Ishikawa (cell line): ENCODE measurements at regions not wholly inside any gene's neighbourhood (a gene's known extent, or its start where the extent isn't known, plus 50 kb on each side); places are given as distances from the start of the nearest gene placed in this dataset.

Experiments
- CEBPB ChIP-seq: IDR thresholded peaks from 2 replicates; pipeline ENCODE4 v1.6.1; 2012
- EP300 ChIP-seq: IDR thresholded peaks from 2 replicates; pipeline ENCODE4 v1.6.1; 2012; ENCODE audit warnings: borderline replicate concordance
- FOXM1 ChIP-seq: IDR thresholded peaks from 2 replicates; pipeline ENCODE4 v1.6.1; 2012; ENCODE audit warnings: low read depth, borderline replicate concordance
- REST ChIP-seq: IDR thresholded peaks from 2 replicates; pipeline ENCODE4 v1.6.1; 2012; ENCODE audit warnings: low read depth, mild to moderate bottlenecking
- TAF1 ChIP-seq: IDR thresholded peaks from 2 replicates; pipeline ENCODE4 v1.6.1; 2012; ENCODE audit warnings: low read depth, mild to moderate bottlenecking
- TEAD4 ChIP-seq: IDR thresholded peaks from 2 replicates; pipeline ENCODE4 v1.6.1; 2012
- USF1 ChIP-seq: IDR thresholded peaks from 2 replicates; pipeline ENCODE4 v1.6.1; 2012
- ZBTB7A ChIP-seq: IDR thresholded peaks from 2 replicates; pipeline ENCODE4 v1.6.1; 2012; ENCODE audit warnings: low read depth

- no peak for TF ChIP-seq USF1
- TF ChIP-seq REST = no peak
- TF ChIP-seq ZBTB7A = no peak
- TF ChIP-seq CEBPB = no peak
- no peak for TF ChIP-seq EP300
- TF ChIP-seq FOXM1 = no peak
- no peak for TF ChIP-seq TEAD4
- TF ChIP-seq TAF1 = no peak
Measured at GRCh38 chr10:62577076-62577475, 202.9 kb downstream of the ZNF365 start.
